Vagina (tissue), 2 donors: ENCODE measurements at regions not wholly inside any gene's neighbourhood (a gene's known extent, or its start where the extent isn't known, plus 50 kb on each side); places are given as distances from the start of the nearest gene placed in this dataset.

Source experiments
- DNase-seq, 2 donors: peaks; one replicate each; pipeline ENCODE4 v3.0.0-alpha.2; 2017; ENCODE audit errors: extremely low spot score in 2 of 2
- H3K27ac ChIP-seq: fragments of 200-600 bp; sonication (generic); one replicate; pipeline ENCODE4 v1.5.1; 2019
- H3K27me3 ChIP-seq: fragments of 200-600 bp; sonication (generic); one replicate; pipeline ENCODE4 v1.5.1; 2019
- H3K36me3 ChIP-seq, 2 donors: fragments of 200-600 bp; sonication (generic); one replicate each; pipeline ENCODE4 v1.5.1; 2017 to 2019
- H3K4me1 ChIP-seq: fragments of 200-600 bp; sonication (generic); one replicate; pipeline ENCODE4 v1.5.1; 2019
- H3K4me3 ChIP-seq, 2 donors: fragments of 200-600 bp; sonication (generic); 1 replicate in 1 of 2; 2 replicates in 1 of 2; pipeline ENCODE4 v1.5.1; 2016 to 2019
- H3K9me3 ChIP-seq: fragments of 200-600 bp; sonication (generic); one replicate; pipeline ENCODE4 v1.5.1; 2019
- POLR2A ChIP-seq, 2 donors: fragments of 450-650 bp; IDR thresholded peaks; one replicate each; pipeline ENCODE4 v1.6.1; 2017; ENCODE audit warnings: antibody characterized with exemption in 2 of 2, mild to moderate bottlenecking in 2 of 2, moderate library complexity in 2 of 2
- POLR2AphosphoS5 ChIP-seq, 2 donors: sonication (generic); formaldehyde crosslinking; IDR thresholded peaks; one replicate each; pipeline ENCODE4 v1.9.0; 2017; ENCODE audit warnings: antibody characterized with exemption in 2 of 2, mild to moderate bottlenecking in 2 of 2, low read depth in 1 of 2; ENCODE audit not compliant: insufficient read depth in 1 of 2
- intact Hi-C: fragments of 100-400 bp; cut with DNase I; formaldehyde crosslinking; loops from one replicate; pipeline ENCODE4 v1.15.1; 2023
- TF ChIP-seq, protein P1 (sequence below), 3 experiments: fragments of 450-650 bp in 2 of 3; fragments of 200-600 bp in 1 of 3; sonication (generic) in 1 of 3; IDR thresholded peaks; one replicate each; pipeline ENCODE4 v1.5.1; 2017 to 2019; ENCODE audit warnings: antibody characterized with exemption in 3 of 3, mild to moderate bottlenecking in 2 of 3, moderate library complexity in 2 of 3

DNA sequence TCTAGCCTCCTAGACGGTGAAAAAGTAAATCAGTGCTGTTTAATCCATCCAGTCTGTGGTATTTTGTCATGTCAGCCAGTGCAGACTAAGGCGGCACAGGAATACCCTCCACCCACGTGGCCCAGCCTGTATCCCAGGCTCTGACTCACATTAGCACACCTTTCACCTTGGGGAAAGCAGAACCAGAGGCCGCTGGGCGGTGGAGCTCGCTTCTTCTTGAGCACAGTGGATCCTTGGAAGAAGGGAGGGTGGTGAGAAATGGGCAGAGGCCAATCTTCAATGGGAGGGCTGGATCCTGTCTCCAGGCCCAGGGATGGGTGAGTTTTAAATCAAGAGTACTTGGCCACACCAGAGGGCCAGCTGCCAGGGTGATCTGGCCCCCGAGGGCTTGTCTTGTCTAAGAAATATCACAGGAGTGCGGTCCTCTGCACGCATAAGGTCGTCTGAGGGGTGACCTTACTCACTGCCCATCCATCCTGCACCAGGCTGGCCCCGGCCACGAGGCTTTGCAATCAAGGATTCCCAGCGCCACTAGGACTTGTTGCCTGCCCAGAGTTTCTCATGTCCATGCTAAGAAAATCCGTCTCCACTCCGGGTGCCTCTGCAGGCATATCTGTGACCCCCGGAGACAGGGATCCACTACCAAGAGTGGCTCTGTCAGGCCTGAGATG lies 658.5 kb downstream of the BRD1 start:
- TF ChIP-seq POLR2AphosphoS5 (IDR thresholded peaks at IDR 0.05; ENCODE audit: insufficient read depth in 1 of 2, low read depth in 1 of 2) (no peak), POLR2A (IDR thresholded peaks at IDR 0.05) (no peak)
- TF ChIP-seq, protein P1, sequence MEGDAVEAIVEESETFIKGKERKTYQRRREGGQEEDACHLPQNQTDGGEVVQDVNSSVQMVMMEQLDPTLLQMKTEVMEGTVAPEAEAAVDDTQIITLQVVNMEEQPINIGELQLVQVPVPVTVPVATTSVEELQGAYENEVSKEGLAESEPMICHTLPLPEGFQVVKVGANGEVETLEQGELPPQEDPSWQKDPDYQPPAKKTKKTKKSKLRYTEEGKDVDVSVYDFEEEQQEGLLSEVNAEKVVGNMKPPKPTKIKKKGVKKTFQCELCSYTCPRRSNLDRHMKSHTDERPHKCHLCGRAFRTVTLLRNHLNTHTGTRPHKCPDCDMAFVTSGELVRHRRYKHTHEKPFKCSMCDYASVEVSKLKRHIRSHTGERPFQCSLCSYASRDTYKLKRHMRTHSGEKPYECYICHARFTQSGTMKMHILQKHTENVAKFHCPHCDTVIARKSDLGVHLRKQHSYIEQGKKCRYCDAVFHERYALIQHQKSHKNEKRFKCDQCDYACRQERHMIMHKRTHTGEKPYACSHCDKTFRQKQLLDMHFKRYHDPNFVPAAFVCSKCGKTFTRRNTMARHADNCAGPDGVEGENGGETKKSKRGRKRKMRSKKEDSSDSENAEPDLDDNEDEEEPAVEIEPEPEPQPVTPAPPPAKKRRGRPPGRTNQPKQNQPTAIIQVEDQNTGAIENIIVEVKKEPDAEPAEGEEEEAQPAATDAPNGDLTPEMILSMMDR (IDR thresholded peaks at IDR 0.05): no peak
- Histone ChIP-seq H3K27ac (no peak overlapping the region), H3K4me3 (no peak overlapping the region), H3K27me3 (no peaks in the 10 kb centered on the region), H3K9me3 (no peaks in the 10 kb centered on the region), H3K4me1 (no peaks in the 10 kb centered on the region), H3K36me3 (no peaks in the 10 kb centered on the region)
- DNase-seq: no peak
- intact Hi-C loops: no loop called here

DNA sequence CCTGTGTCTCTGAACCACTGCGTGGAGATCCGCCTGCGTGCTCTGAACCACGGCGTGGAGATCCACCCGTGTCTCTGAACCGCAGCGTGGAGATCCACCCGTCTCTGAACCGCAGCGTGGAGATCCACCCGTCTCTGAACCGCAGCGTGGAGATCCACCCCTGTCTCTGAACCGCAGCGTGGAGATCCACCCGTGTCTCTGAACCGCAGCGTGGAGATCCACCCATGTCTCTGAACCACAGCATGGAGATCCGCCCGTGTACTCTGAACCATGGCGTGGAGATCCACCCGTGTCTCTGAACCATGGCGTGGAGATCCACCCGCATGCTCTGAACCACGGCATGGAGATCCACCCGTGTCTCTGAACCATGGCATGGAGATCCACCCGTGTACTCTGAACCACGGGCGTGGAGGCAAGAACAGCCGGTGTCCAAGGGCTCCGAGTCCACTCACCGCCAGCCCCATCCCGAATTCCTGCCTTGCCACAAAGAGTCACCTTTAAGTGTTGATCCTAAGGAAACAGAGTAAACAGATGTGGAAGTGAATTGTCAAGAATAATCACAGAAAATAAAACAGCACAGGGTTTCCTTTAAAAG lies 659.4 kb downstream of the BRD1 start:
- H3K4me1 ChIP-seq: no peaks in the 10 kb centered on the region
- no peak overlapping the region for H3K27ac ChIP-seq
- no peaks in the 10 kb centered on the region for H3K27me3 ChIP-seq
- intact Hi-C loops: no loop called here
- no peak overlapping the region for H3K4me3 ChIP-seq
- TF ChIP-seq, protein P1 (IDR thresholded peaks at IDR 0.05): no peak
- TF ChIP-seq POLR2AphosphoS5 (IDR thresholded peaks at IDR 0.05; ENCODE audit: insufficient read depth in 1 of 2, low read depth in 1 of 2) (no peak), POLR2A (IDR thresholded peaks at IDR 0.05) (no peak)
- DNase-seq: no peak
- no peaks in the 10 kb centered on the region for H3K36me3 ChIP-seq
- no peaks in the 10 kb centered on the region for H3K9me3 ChIP-seq

DNA sequence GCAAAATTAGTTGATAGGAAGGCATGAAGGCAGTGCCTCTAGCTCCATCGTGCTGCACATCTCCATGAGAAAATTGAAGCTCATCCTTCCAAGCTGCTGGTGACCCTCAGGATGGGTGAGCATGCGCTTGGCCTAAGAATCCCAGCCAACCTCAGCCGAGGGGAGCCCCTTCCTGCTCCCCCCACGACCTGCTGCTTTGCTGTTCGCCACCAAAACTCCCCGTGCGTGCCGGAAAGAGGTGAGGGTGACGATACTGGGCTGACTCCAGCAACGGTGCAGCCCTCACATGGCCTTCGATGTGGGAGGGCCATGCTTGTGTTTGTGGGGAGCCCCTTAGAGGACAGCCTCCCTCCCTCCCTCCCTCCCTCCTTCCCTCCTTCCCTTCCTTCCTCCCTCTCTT lies 660.9 kb downstream of the BRD1 start:
- H3K9me3 ChIP-seq: no peaks in the 10 kb centered on the region
- no peak overlapping the region for H3K27ac ChIP-seq
- no peaks in the 10 kb centered on the region for H3K4me1 ChIP-seq
- no peak for DNase-seq
- H3K27me3 ChIP-seq: no peaks in the 10 kb centered on the region
- no peaks in the 10 kb centered on the region for H3K36me3 ChIP-seq
- TF ChIP-seq, protein P1 (IDR thresholded peaks at IDR 0.05): no peak
- TF ChIP-seq POLR2A (IDR thresholded peaks at IDR 0.05) (no peak), POLR2AphosphoS5 (IDR thresholded peaks at IDR 0.05; ENCODE audit: insufficient read depth in 1 of 2, low read depth in 1 of 2) (no peak)
- intact Hi-C loops: no loop called here
- no peak overlapping the region for H3K4me3 ChIP-seq

GRCh38 chr22:49166211-49166610 lies 661.5 kb downstream of the BRD1 start:
- no peaks in the 10 kb centered on the region for H3K9me3 ChIP-seq
- no peak overlapping the region for H3K27ac ChIP-seq
- no peaks in the 10 kb centered on the region for H3K27me3 ChIP-seq
- TF ChIP-seq, protein P1 (IDR thresholded peaks at IDR 0.05): no peak
- TF ChIP-seq POLR2A (IDR thresholded peaks at IDR 0.05): no peak
- TF ChIP-seq POLR2AphosphoS5 (IDR thresholded peaks at IDR 0.05; ENCODE audit: insufficient read depth in 1 of 2, low read depth in 1 of 2): no peak
- no peaks in the 10 kb centered on the region for H3K4me1 ChIP-seq
- no peaks in the 10 kb centered on the region for H3K36me3 ChIP-seq
- DNase-seq: no peak
- intact Hi-C loops: no loop called here
- H3K4me3 ChIP-seq: no peak overlapping the region

GRCh38 chr22:49164773-49165320 lies 662.8 kb downstream of the BRD1 start:
- H3K27me3 ChIP-seq: no peaks in the 10 kb centered on the region

More at GRCh38 chr22:49164773-49165320, 662.8 kb downstream of the BRD1 start:
- Histone ChIP-seq H3K36me3 (no peaks in the 10 kb centered on the region), H3K27ac (no peak overlapping the region), H3K4me3 (no peak overlapping the region), H3K4me1 (no peaks in the 10 kb centered on the region), H3K9me3 (no peaks in the 10 kb centered on the region)
- intact Hi-C loops: no loop called here
- no peak for DNase-seq
- TF ChIP-seq, protein P1 (IDR thresholded peaks at IDR 0.05): no peak
